Ishikawa (cell line): ENCODE measurements at regions not wholly inside any gene's neighbourhood (a gene's known extent, or its start where the extent isn't known, plus 50 kb on each side); places are given as distances from the start of the nearest gene placed in this dataset.

Experiments
- CEBPB ChIP-seq: IDR thresholded peaks from 2 replicates; pipeline ENCODE4 v1.6.1; 2012
- CREB1 ChIP-seq: IDR thresholded peaks from 2 replicates; pipeline ENCODE4 v1.6.1; 2012; ENCODE audit warnings: low read depth
- EGR1 ChIP-seq: IDR thresholded peaks from 2 replicates; pipeline ENCODE4 v1.6.1; 2012
- EP300 ChIP-seq: IDR thresholded peaks from 2 replicates; pipeline ENCODE4 v1.6.1; 2012; ENCODE audit warnings: borderline replicate concordance
- FOXM1 ChIP-seq: IDR thresholded peaks from 2 replicates; pipeline ENCODE4 v1.6.1; 2012; ENCODE audit warnings: low read depth, borderline replicate concordance
- NFIC ChIP-seq: IDR thresholded peaks from 2 replicates; pipeline ENCODE4 v1.6.1; 2012
- RAD21 ChIP-seq: IDR thresholded peaks from 2 replicates; pipeline ENCODE4 v1.6.1; 2012; ENCODE audit warnings: low read depth
- TAF1 ChIP-seq: IDR thresholded peaks from 2 replicates; pipeline ENCODE4 v1.6.1; 2012; ENCODE audit warnings: low read depth, mild to moderate bottlenecking
- TCF12 ChIP-seq: IDR thresholded peaks from 2 replicates; pipeline ENCODE4 v1.6.1; 2012; ENCODE audit warnings: low read depth
- TEAD4 ChIP-seq: IDR thresholded peaks from 2 replicates; pipeline ENCODE4 v1.6.1; 2012
- YY1 ChIP-seq: IDR thresholded peaks from 2 replicates; pipeline ENCODE4 v1.6.1; 2012; ENCODE audit warnings: low read depth
- ZBTB7A ChIP-seq: IDR thresholded peaks from 2 replicates; pipeline ENCODE4 v1.6.1; 2012; ENCODE audit warnings: low read depth
- TF ChIP-seq, protein P1 (sequence below): IDR thresholded peaks from 2 replicates; pipeline ENCODE4 v1.6.1; 2012
- TF ChIP-seq, protein P2 (sequence below): IDR thresholded peaks from 2 replicates; pipeline ENCODE4 v1.6.1; 2012; ENCODE audit warnings: low read depth, mild to moderate bottlenecking
- TF ChIP-seq, protein P3 (sequence below): IDR thresholded peaks from 2 replicates; pipeline ENCODE4 v1.6.1; 2012

DNA sequence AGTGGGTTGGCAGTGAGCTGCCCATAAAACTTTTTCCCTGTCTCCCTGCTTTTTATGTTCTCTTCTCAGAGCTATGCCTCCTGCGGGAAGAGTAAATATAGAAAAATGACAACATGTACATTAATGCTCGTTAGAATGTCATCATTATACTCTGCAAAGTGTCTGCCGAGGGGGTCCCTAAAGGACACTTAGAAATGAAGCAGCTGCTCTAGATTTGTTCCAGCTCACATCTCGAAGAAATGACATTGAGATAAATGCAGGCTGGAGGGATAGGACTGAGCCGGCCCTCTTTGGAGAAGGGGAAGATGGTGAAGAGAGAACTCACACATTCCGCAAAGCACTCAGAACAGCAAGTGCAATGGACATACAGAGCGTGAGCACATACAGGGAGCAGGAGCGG lies 240.0 kb downstream of the NXPE2 start:
- no peak for TF ChIP-seq NFIC
- no peak for TF ChIP-seq CEBPB
- no peak for TF ChIP-seq CREB1
- TF ChIP-seq EGR1 = no peak
- TF ChIP-seq ZBTB7A = no peak
- TF ChIP-seq YY1 = no peak
- TF ChIP-seq TEAD4 = no peak
- TF ChIP-seq TCF12 = no peak
- TF ChIP-seq, protein P1, sequence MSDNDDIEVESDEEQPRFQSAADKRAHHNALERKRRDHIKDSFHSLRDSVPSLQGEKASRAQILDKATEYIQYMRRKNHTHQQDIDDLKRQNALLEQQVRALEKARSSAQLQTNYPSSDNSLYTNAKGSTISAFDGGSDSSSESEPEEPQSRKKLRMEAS = no peak
- TF ChIP-seq TAF1 = no peak
- TF ChIP-seq, protein P2, sequence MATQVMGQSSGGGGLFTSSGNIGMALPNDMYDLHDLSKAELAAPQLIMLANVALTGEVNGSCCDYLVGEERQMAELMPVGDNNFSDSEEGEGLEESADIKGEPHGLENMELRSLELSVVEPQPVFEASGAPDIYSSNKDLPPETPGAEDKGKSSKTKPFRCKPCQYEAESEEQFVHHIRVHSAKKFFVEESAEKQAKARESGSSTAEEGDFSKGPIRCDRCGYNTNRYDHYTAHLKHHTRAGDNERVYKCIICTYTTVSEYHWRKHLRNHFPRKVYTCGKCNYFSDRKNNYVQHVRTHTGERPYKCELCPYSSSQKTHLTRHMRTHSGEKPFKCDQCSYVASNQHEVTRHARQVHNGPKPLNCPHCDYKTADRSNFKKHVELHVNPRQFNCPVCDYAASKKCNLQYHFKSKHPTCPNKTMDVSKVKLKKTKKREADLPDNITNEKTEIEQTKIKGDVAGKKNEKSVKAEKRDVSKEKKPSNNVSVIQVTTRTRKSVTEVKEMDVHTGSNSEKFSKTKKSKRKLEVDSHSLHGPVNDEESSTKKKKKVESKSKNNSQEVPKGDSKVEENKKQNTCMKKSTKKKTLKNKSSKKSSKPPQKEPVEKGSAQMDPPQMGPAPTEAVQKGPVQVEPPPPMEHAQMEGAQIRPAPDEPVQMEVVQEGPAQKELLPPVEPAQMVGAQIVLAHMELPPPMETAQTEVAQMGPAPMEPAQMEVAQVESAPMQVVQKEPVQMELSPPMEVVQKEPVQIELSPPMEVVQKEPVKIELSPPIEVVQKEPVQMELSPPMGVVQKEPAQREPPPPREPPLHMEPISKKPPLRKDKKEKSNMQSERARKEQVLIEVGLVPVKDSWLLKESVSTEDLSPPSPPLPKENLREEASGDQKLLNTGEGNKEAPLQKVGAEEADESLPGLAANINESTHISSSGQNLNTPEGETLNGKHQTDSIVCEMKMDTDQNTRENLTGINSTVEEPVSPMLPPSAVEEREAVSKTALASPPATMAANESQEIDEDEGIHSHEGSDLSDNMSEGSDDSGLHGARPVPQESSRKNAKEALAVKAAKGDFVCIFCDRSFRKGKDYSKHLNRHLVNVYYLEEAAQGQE = no peak
- no peak for TF ChIP-seq RAD21
- no peak for TF ChIP-seq EP300
- TF ChIP-seq, protein P3, sequence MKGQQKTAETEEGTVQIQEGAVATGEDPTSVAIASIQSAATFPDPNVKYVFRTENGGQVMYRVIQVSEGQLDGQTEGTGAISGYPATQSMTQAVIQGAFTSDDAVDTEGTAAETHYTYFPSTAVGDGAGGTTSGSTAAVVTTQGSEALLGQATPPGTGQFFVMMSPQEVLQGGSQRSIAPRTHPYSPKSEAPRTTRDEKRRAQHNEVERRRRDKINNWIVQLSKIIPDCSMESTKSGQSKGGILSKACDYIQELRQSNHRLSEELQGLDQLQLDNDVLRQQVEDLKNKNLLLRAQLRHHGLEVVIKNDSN = no peak
- no peak for TF ChIP-seq FOXM1

DNA sequence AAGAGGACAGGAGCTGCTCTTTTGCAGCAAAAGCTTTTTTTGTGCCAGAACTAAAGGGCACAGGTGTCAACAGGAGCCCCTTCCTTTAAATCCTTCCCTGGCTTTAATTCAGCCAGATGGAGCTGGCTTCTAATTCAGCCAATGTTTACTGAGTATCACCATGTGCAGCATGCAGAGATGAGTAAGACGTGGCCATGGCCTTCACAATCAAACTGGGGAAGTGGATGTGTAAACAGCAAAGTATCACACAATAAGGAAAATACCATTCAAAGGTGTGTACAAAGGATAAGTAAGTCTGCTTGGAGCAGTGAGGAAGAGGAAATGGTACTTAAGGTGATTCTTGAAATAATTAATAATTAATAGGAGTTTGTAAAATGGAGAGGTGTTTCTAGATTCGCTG lies 243.4 kb downstream of the NXPE2 start:
- TF ChIP-seq NFIC = no peak
- TF ChIP-seq, protein P1 = no peak
- no peak for TF ChIP-seq FOXM1
- TF ChIP-seq CEBPB = no peak
- TF ChIP-seq RAD21 = no peak
- no peak for TF ChIP-seq CREB1
- TF ChIP-seq ZBTB7A = no peak
- TF ChIP-seq TAF1 = no peak
- TF ChIP-seq, protein P2 = no peak
- no peak for TF ChIP-seq TEAD4
- TF ChIP-seq, protein P3 = no peak
- no peak for TF ChIP-seq YY1
- no peak for TF ChIP-seq TCF12
- no peak for TF ChIP-seq EP300
- no peak for TF ChIP-seq EGR1

DNA sequence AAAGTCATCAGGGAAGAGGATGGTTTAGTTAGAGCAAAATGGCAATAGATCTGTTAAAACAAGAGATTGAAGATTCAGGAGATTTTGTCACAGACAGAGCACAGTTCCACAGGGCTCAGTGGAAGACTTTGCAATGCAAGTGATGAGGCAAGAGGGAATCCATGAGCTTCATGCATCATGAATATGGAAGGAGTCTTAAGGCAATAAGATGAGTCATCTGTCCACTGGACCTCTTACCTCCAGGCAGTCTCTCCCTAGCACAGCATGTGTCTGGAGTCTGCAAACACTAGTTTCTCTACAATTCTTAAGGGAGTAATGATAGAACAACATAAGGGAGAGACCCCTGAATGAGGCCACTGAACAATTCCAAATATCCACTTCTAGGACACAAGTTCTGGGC lies 245.7 kb downstream of the NXPE2 start:
- TF ChIP-seq FOXM1 (no peak), TEAD4 (no peak), YY1 (no peak), CREB1 (no peak), ZBTB7A (no peak), TAF1 (no peak), EGR1 (no peak), CEBPB (no peak), TCF12 (no peak), EP300 (no peak)
- TF ChIP-seq, protein P1 = no peak
- TF ChIP-seq, protein P2 = no peak
- TF ChIP-seq, protein P3 = no peak

DNA sequence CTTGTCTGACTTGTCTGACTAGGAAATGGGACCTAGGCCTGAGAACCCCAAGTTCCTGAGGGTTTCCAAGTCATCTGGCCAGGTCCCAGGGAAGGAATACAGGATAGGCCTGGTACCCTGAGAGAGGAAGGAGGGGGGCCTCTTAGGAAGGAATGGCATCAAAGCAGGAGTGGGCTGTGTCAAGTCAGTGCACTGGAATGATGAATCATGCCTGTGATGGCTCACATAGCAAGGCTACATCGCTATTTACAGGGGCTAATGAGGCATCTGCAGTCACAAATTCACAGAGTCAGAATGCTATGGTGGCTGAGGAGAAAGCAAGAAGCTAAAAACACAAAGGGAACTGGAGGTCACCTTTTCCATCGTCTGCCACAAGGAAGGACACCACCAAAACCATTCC lies 247.3 kb downstream of the NXPE2 start:
- TF ChIP-seq TAF1 (no peak), NFIC (no peak), EGR1 (no peak), CEBPB (no peak), FOXM1 (no peak)
- TF ChIP-seq, protein P2 = no peak
- TF ChIP-seq, protein P1 = no peak
